Ishikawa (cell line): ENCODE measurements at regions not wholly inside any gene's neighbourhood (a gene's known extent, or its start where the extent isn't known, plus 50 kb on each side); places are given as distances from the start of the nearest gene placed in this dataset.

ENCODE experiments used
- CEBPB ChIP-seq: IDR thresholded peaks from 2 replicates; pipeline ENCODE4 v1.6.1; 2012
- CREB1 ChIP-seq: IDR thresholded peaks from 2 replicates; pipeline ENCODE4 v1.6.1; 2012; ENCODE audit warnings: low read depth
- EGR1 ChIP-seq: IDR thresholded peaks from 2 replicates; pipeline ENCODE4 v1.6.1; 2012
- EP300 ChIP-seq: IDR thresholded peaks from 2 replicates; pipeline ENCODE4 v1.6.1; 2012; ENCODE audit warnings: borderline replicate concordance
- FOXM1 ChIP-seq: IDR thresholded peaks from 2 replicates; pipeline ENCODE4 v1.6.1; 2012; ENCODE audit warnings: low read depth, borderline replicate concordance
- NFIC ChIP-seq: IDR thresholded peaks from 2 replicates; pipeline ENCODE4 v1.6.1; 2012
- RAD21 ChIP-seq: IDR thresholded peaks from 2 replicates; pipeline ENCODE4 v1.6.1; 2012; ENCODE audit warnings: low read depth
- TAF1 ChIP-seq: IDR thresholded peaks from 2 replicates; pipeline ENCODE4 v1.6.1; 2012; ENCODE audit warnings: low read depth, mild to moderate bottlenecking
- TCF12 ChIP-seq: IDR thresholded peaks from 2 replicates; pipeline ENCODE4 v1.6.1; 2012; ENCODE audit warnings: low read depth
- TEAD4 ChIP-seq: IDR thresholded peaks from 2 replicates; pipeline ENCODE4 v1.6.1; 2012
- YY1 ChIP-seq: IDR thresholded peaks from 2 replicates; pipeline ENCODE4 v1.6.1; 2012; ENCODE audit warnings: low read depth
- ZBTB7A ChIP-seq: IDR thresholded peaks from 2 replicates; pipeline ENCODE4 v1.6.1; 2012; ENCODE audit warnings: low read depth
- TF ChIP-seq, protein P1 (sequence below): IDR thresholded peaks from 2 replicates; pipeline ENCODE4 v1.6.1; 2012
- TF ChIP-seq, protein P2 (sequence below): IDR thresholded peaks from 2 replicates; pipeline ENCODE4 v1.6.1; 2012
- TF ChIP-seq, protein P3 (sequence below): IDR thresholded peaks from 2 replicates; pipeline ENCODE4 v1.6.1; 2012; ENCODE audit warnings: low read depth, mild to moderate bottlenecking

DNA sequence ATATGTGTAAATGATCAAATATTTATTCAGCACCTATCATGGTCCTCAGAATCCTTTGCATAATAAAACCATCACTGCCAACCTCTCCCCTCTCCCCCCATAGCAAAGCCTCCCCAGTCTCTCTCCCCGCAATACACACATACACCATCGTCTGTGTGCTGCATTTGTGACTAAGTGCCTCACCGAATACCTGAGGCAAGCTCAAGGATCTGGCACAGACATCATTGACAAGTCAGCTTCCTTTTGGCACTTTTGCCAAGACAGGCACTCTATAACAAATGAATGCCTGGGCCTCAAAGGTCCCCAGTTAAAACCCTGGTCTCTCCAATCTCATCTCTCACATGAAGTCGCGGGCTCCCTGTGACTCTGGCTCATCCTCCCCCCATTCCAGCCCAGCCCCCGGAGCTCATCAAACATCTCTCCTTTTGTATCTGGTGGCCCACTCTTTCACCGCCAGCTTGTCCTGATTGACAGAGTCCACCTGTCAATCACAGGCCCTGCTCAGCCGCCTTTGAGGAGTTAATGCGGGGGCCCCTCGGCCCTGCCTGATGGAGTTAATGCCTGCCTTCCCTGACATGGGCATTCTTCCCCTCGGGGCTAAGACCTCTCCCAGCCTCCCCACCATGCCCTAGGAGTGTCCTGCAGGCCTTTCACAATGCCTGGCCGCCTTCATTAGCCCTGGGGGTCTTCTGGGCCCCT, 135.8 kb upstream of the ATP6AP2 start:
- TF ChIP-seq TCF12 (no peak), ZBTB7A (no peak), YY1 (no peak), RAD21 (no peak), EGR1 (no peak), EP300 (no peak), CEBPB (no peak)
- TF ChIP-seq, protein P1, sequence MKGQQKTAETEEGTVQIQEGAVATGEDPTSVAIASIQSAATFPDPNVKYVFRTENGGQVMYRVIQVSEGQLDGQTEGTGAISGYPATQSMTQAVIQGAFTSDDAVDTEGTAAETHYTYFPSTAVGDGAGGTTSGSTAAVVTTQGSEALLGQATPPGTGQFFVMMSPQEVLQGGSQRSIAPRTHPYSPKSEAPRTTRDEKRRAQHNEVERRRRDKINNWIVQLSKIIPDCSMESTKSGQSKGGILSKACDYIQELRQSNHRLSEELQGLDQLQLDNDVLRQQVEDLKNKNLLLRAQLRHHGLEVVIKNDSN, result no peak
- TF ChIP-seq, protein P2, sequence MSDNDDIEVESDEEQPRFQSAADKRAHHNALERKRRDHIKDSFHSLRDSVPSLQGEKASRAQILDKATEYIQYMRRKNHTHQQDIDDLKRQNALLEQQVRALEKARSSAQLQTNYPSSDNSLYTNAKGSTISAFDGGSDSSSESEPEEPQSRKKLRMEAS, result no peak

DNA sequence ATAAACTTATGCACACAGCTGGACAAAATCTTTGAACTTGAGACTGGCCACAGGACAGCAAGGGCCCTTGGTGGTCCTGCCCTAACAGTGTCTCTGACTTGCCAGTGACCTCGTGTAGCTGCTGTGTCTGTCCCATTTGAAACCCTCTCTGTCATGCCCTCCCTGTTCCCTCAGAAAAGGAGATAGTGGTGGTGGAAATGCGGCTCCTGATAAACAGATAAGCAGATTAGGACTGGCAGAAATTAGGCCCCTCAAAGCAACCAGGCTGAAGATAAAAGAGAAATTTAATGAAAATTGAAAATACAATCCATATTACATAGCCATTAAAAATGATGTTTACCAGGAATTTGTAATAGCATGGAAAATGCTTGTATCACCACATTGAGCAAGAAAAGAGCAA, 136.6 kb upstream of the ATP6AP2 start:
- TF ChIP-seq FOXM1 (no peak), NFIC (no peak), YY1 (no peak), RAD21 (no peak), EGR1 (no peak), CEBPB (no peak), CREB1 (no peak), TAF1 (no peak), TCF12 (no peak), TEAD4 (no peak), EP300 (no peak), ZBTB7A (no peak)
- TF ChIP-seq, protein P3, sequence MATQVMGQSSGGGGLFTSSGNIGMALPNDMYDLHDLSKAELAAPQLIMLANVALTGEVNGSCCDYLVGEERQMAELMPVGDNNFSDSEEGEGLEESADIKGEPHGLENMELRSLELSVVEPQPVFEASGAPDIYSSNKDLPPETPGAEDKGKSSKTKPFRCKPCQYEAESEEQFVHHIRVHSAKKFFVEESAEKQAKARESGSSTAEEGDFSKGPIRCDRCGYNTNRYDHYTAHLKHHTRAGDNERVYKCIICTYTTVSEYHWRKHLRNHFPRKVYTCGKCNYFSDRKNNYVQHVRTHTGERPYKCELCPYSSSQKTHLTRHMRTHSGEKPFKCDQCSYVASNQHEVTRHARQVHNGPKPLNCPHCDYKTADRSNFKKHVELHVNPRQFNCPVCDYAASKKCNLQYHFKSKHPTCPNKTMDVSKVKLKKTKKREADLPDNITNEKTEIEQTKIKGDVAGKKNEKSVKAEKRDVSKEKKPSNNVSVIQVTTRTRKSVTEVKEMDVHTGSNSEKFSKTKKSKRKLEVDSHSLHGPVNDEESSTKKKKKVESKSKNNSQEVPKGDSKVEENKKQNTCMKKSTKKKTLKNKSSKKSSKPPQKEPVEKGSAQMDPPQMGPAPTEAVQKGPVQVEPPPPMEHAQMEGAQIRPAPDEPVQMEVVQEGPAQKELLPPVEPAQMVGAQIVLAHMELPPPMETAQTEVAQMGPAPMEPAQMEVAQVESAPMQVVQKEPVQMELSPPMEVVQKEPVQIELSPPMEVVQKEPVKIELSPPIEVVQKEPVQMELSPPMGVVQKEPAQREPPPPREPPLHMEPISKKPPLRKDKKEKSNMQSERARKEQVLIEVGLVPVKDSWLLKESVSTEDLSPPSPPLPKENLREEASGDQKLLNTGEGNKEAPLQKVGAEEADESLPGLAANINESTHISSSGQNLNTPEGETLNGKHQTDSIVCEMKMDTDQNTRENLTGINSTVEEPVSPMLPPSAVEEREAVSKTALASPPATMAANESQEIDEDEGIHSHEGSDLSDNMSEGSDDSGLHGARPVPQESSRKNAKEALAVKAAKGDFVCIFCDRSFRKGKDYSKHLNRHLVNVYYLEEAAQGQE, result no peak
- TF ChIP-seq, protein P1, result no peak
- TF ChIP-seq, protein P2, result no peak

DNA sequence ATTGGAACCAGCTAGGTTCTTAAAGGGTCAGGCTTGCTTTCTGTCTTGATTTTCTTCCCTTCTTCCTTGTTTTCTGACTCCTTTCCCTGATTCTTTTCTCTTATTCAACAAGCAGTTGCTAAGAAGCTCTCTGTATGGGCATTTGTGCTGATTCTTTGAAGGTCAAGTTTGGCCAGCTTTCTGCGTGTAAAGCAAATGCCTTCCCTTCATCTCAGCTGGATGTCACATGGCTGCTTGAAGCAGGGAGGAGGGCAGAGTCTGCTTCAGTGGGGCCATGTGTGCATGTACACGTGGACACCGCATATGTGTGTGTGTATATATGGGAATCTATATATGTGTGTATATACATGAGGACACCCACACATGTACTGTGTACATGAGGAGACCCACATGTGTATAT, 139.9 kb upstream of the ATP6AP2 start:
- TF ChIP-seq TCF12 (no peak), ZBTB7A (no peak), EGR1 (no peak), RAD21 (no peak), YY1 (no peak), CREB1 (no peak), NFIC (no peak), FOXM1 (no peak), TEAD4 (no peak), EP300 (no peak), TAF1 (no peak)
- TF ChIP-seq, protein P2, result no peak
- TF ChIP-seq, protein P3, result no peak
- TF ChIP-seq, protein P1, result no peak

DNA sequence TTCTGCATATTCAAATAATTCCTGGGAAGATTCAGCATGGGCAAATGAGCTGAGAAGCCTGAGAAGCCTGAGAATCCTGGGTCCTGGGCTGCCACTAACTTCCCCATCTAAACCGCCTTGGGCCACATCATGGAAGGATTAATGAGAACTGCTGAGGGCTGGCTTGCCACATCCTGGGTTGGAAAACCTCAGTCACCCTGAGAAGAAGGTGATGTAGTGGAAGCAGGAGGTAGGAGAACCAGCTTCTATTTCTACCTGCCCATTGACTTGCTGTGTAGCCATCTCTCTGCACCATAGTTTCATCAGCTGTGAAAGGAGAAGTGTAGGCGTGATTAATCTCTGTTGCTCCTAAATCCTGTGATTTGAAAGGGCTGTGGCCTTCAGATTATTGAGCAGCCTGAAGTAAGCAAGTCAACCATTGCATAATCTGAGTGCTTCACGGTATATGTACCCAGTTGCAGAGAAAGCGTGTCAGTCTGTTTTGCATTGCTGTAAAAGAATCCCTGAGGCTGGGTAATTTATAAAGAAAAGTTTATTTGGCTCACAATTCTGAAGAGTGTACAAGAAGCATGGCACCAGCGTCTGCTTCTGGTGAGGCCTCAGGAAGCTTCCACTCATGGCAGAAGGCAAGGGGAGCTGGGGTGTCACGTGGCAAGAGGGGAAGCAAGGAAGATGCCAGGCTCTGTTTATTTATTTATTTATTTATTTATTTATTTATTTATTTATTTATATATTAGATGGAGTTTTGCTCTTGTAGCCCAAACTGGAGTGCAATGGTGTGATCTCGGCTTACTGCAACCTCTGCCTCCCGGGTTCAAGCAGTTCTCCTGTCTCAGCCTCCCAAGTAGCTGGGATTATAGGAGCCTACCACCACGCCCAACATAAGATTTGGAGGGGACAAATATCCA, 140.9 kb upstream of the ATP6AP2 start:
- TF ChIP-seq NFIC, result no peak
- no peak for TF ChIP-seq TEAD4

DNA sequence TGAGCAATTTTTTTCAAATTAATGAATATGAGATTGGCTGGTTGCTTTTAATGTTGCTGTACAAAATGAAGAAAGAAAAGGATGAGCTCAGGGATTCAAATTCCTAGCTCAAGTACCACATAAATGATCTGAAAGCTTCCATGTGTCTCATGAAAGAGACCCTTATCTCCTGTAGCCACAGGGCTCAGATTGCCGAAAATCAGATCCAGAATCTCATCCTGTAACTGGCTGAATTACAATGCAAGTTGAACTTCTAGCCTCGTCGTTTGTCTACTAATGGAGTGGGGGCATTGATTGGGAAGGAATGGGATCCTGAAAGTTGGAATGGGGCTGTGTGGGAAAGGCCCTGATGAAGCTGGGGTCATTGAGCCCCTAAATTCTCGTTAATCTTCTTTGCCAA, 143.4 kb upstream of the ATP6AP2 start:
- no peak for TF ChIP-seq NFIC
- TF ChIP-seq TEAD4, result no peak
- no peak for TF ChIP-seq ZBTB7A
- TF ChIP-seq EGR1, result no peak
- no peak for TF ChIP-seq CEBPB
- no peak for TF ChIP-seq EP300
- TF ChIP-seq, protein P3, result no peak
- no peak for TF ChIP-seq RAD21
- no peak for TF ChIP-seq TCF12
- TF ChIP-seq FOXM1, result no peak
- TF ChIP-seq, protein P1, result no peak
- no peak for TF ChIP-seq YY1
- TF ChIP-seq, protein P2, result no peak
- TF ChIP-seq TAF1, result no peak
- TF ChIP-seq CREB1, result no peak
